IMR-90 (cell line): ENCODE measurements at regions not wholly inside any gene's neighbourhood (a gene's known extent, or its start where the extent isn't known, plus 50 kb on each side); places are given as distances from the start of the nearest gene placed in this dataset.

Experiments used
- ATAC-seq: fragments of 200-7000 bp; cut with Tn5 transposase; 2 replicates; pipeline ENCODE4 v1.9.1; 2020; ENCODE audit warnings: low read depth, mild to moderate bottlenecking, moderate library complexity
- BruUV-seq: library from RNA; stranded (reverse); fragments of 400-500 nt; replicated peaks from 2 replicates; lab custom pipeline; 2021; lab: Mats Ljungman, UMichigan
- CTCF ChIA-PET: fragments of 300-600 bp; formaldehyde crosslinking; extraction: SDS; loops from one replicate; lab custom pipeline; 2021; ENCODE audit warnings: antibody characterized with exemption; lab: Yijun Ruan, JAX
- POLR2A ChIA-PET: fragments of 300-600 bp; sonication (Branson Sonifier 250); formaldehyde crosslinking; loops from one replicate; lab custom pipeline; 2022; ENCODE audit warnings: antibody characterized with exemption; ENCODE audit not compliant: unreplicated experiment; lab: Charles Lee
- DNase-seq: peaks from one replicate; pipeline ENCODE4 v3.0.0; 2013
- H2AFZ ChIP-seq: replicated peaks from 2 replicates; pipeline ENCODE3; 2013; ENCODE audit warnings: low read length, mild to moderate bottlenecking; ENCODE audit not compliant: poor library complexity
- H2AK5ac ChIP-seq: 2 replicates; pipeline ENCODE4 v1.6.1; 2013; ENCODE audit warnings: low read depth, low read length, inconsistent platforms
- H2AK9ac ChIP-seq: replicated peaks from 2 replicates; pipeline ENCODE3; 2013; ENCODE audit warnings: mild to moderate bottlenecking, low read depth, low read length, moderate library complexity; ENCODE audit not compliant: poor library complexity
- H2BK120ac ChIP-seq: 2 replicates; pipeline ENCODE4 v1.6.1; 2013; ENCODE audit warnings: low read depth, low read length, inconsistent platforms
- H2BK15ac ChIP-seq: 3 replicates; pipeline ENCODE4 v1.6.1; 2013; ENCODE audit warnings: low read depth, low read length, inconsistent platforms
- H2BK20ac ChIP-seq: 2 replicates; pipeline ENCODE4 v1.6.1; 2013; ENCODE audit warnings: low read depth, mild to moderate bottlenecking, inconsistent platforms, low read length, moderate library complexity
- H2BK5ac ChIP-seq: 2 replicates; pipeline ENCODE4 v1.6.1; 2013; ENCODE audit warnings: mild to moderate bottlenecking, low read depth, low read length, inconsistent platforms; ENCODE audit not compliant: poor library complexity, severe bottlenecking
- H3K14ac ChIP-seq: replicated peaks from 2 replicates; pipeline ENCODE4 v1.6.1; 2013; ENCODE audit warnings: low read depth, low read length, inconsistent platforms
- H3K18ac ChIP-seq: 2 replicates; pipeline ENCODE4 v1.6.1; 2013; ENCODE audit warnings: low read depth, low read length, control low read depth
- H3K23ac ChIP-seq: 2 replicates; pipeline ENCODE4 v1.6.1; 2013; ENCODE audit warnings: low read depth, low read length, inconsistent platforms
- H3K27ac ChIP-seq: 2 replicates; pipeline ENCODE4 v1.5.1; 2013; ENCODE audit warnings: mild to moderate bottlenecking, control low read depth, low read length; ENCODE audit not compliant: insufficient read depth
- H3K27me3 ChIP-seq: 2 replicates; pipeline ENCODE4 v1.6.1; 2013; ENCODE audit warnings: low read length; ENCODE audit not compliant: control insufficient read depth, insufficient read depth
- H3K36me3 ChIP-seq: 2 replicates; pipeline ENCODE4 v1.6.1; 2013; ENCODE audit warnings: low read length, mixed read lengths; ENCODE audit not compliant: control insufficient read depth, insufficient read depth
- H3K4ac ChIP-seq: 2 replicates; pipeline ENCODE4 v1.6.1; 2013; ENCODE audit warnings: low read depth, low read length, inconsistent platforms
- H3K4me1 ChIP-seq: 2 replicates; pipeline ENCODE4 v1.6.1; 2013; ENCODE audit warnings: low read length, mixed read lengths; ENCODE audit not compliant: control insufficient read depth, insufficient read depth
- H3K4me2 ChIP-seq: 2 replicates; pipeline ENCODE4 v1.6.1; 2013; ENCODE audit warnings: low read depth, mild to moderate bottlenecking, control low read depth, low read length, moderate library complexity
- H3K4me3 ChIP-seq: 2 replicates; pipeline ENCODE4 v1.5.1; 2013; ENCODE audit warnings: low read depth, mild to moderate bottlenecking, control low read depth, low read length, moderate library complexity; ENCODE audit not compliant: insufficient read depth
- H3K56ac ChIP-seq: 2 replicates; pipeline ENCODE4 v1.6.1; 2013; ENCODE audit warnings: low read length, inconsistent platforms; ENCODE audit not compliant: insufficient read depth; ENCODE audit errors: extremely low read depth
- H3K79me1 ChIP-seq, 2 experiments: 2 replicates each; pipeline ENCODE4 v1.6.1; 2013; ENCODE audit warnings: low read length in 2 of 2, inconsistent platforms in 1 of 2, low read depth in 1 of 2
- H3K9ac ChIP-seq: 2 replicates; pipeline ENCODE4 v1.6.1; 2013; ENCODE audit warnings: low read depth, low read length, control low read depth
- H3K9me1 ChIP-seq: 2 replicates; pipeline ENCODE4 v1.6.1; 2013; ENCODE audit warnings: low read length, inconsistent platforms; ENCODE audit not compliant: insufficient read depth
- H3K9me3 ChIP-seq: 2 replicates; pipeline ENCODE4 v1.6.1; 2013; ENCODE audit warnings: low read length; ENCODE audit not compliant: control insufficient read depth, insufficient read depth
- H4K20me1 ChIP-seq: 2 replicates; pipeline ENCODE4 v1.6.1; 2013; ENCODE audit warnings: low read length, inconsistent platforms; ENCODE audit not compliant: insufficient read depth
- H4K5ac ChIP-seq: 2 replicates; pipeline ENCODE4 v1.6.1; 2013; ENCODE audit warnings: mild to moderate bottlenecking, low read depth, low read length, control low read depth
- H4K8ac ChIP-seq, 2 experiments: 2 replicates each; pipeline ENCODE4 v1.6.1; 2013; ENCODE audit warnings: low read depth in 2 of 2, low read length in 2 of 2, control low read depth in 1 of 2, inconsistent platforms in 1 of 2
- H4K91ac ChIP-seq: 2 replicates; pipeline ENCODE4 v1.6.1; 2013; ENCODE audit warnings: low read depth, low read length, inconsistent platforms; ENCODE audit not compliant: insufficient read depth
- BHLHE40 ChIP-seq: fragments of 150-350 bp; IDR thresholded peaks from 2 replicates; pipeline ENCODE4 v1.6.1; 2016; ENCODE audit warnings: mild to moderate bottlenecking, low read depth, low read length
- ELK1 ChIP-seq: fragments of 150-350 bp; IDR thresholded peaks from 2 replicates; pipeline ENCODE4 v1.6.1; 2016; ENCODE audit warnings: low read depth, mild to moderate bottlenecking, low read length, moderate library complexity, borderline replicate concordance
- WGBS, 2 experiments: methylation state at CpG; one replicate each; pipeline versions ENCODE4 v1.1.5 to v1.1.7; 2013; ENCODE audit warnings: missing lambda C conversion rate in 2 of 2; ENCODE audit not compliant: insufficient read length in 1 of 2; ENCODE audit errors: extremely low coverage in 2 of 2; 5-methylcytosine and 5-hydroxymethylcytosine counted together
- dilution Hi-C: fragments of 300-500 bp; cut with HindIII; formaldehyde crosslinking; loops from one replicate; pipeline ENCODE4 v1.14.3; 2018; ENCODE audit warnings: low sequenced_read_pairs; ENCODE audit not compliant: unreplicated experiment
- in situ Hi-C: fragments of 300-500 bp; cut with MboI; formaldehyde crosslinking; loops from 3 replicates; pipeline ENCODE4 v1.14.3; 2019; ENCODE audit warnings: low sequenced_read_pairs, inconsistent platforms, mixed read lengths
- intact Hi-C: fragments of 100-400 bp; cut with micrococcal nuclease; formaldehyde crosslinking; loops from 2 replicates; pipeline ENCODE4 v1.10.0; 2022

- no peak for TF ChIP-seq ELK1
- peak; percentile 34; the same call in 1 of the 2 replicates for TF ChIP-seq BHLHE40
- H2BK5ac ChIP-seq = no peak overlapping the region
- H3K9me3 ChIP-seq = no peaks in the 10 kb centered on the region
- dilution Hi-C loops (no loop called here), in situ Hi-C loops (no loop called here), intact Hi-C loops (no loop called here)
- no peak overlapping the region for H4K91ac ChIP-seq
- no peak overlapping the region for H2BK20ac ChIP-seq
- H3K9me1 ChIP-seq = no peaks in the 10 kb centered on the region
- H3K4me1 ChIP-seq = 0 out of 2 replicates have a peak, but pooled peaks cover 4% of the 10 kb centered on the region
- CTCF ChIA-PET = no interaction called here
- H3K79me1 ChIP-seq = no peaks in the 10 kb centered on the region
- H3K14ac ChIP-seq = no peak overlapping the region
- no peak overlapping the region for H4K8ac ChIP-seq
- H4K5ac ChIP-seq = no peak overlapping the region
- H3K27ac ChIP-seq = no peak overlapping the region
- H2AK9ac ChIP-seq = no peak overlapping the region
- no peak overlapping the region for H3K4me3 ChIP-seq
- H2AFZ ChIP-seq = no peak overlapping the region
- H3K9ac ChIP-seq = no peak overlapping the region
- H2AK5ac ChIP-seq = no peak overlapping the region
- no peaks in the 10 kb centered on the region for H4K20me1 ChIP-seq
- no peaks in the 10 kb centered on the region for H3K36me3 ChIP-seq
- POLR2A ChIA-PET = no interaction called here
- no peak overlapping the region for H3K18ac ChIP-seq
- H3K56ac ChIP-seq = no peak overlapping the region
- no peak overlapping the region for H3K23ac ChIP-seq
- BruUV-seq = no TSS peak
- no peak overlapping the region for H3K4ac ChIP-seq
- H3K27me3 ChIP-seq = peaks cover 65% of the 10 kb centered on the region
- WGBS, 2 experiments = no CpG with 5 or more reads among the region's 2 CpGs
- no peak overlapping the region for H3K4me2 ChIP-seq
- H2BK120ac ChIP-seq = no peak overlapping the region
- ATAC-seq (peak; percentile 49), DNase-seq (peak; percentile 43)
- H2BK15ac ChIP-seq = no peak overlapping the region
Observed at GRCh38 chr2:38444247-38444646, 67.2 kb upstream of the ATL2 start.
